ENCODE measurements at regions not wholly inside any gene's neighbourhood (a gene's known extent, or its start where the extent isn't known, plus 50 kb on each side); places are given as distances from the start of the nearest gene placed in this dataset.

GRCh38 chr18:28816155-28816554 lies 639.2 kb upstream of the CDH2 start:
- TF ChIP-seq, protein P1, sequence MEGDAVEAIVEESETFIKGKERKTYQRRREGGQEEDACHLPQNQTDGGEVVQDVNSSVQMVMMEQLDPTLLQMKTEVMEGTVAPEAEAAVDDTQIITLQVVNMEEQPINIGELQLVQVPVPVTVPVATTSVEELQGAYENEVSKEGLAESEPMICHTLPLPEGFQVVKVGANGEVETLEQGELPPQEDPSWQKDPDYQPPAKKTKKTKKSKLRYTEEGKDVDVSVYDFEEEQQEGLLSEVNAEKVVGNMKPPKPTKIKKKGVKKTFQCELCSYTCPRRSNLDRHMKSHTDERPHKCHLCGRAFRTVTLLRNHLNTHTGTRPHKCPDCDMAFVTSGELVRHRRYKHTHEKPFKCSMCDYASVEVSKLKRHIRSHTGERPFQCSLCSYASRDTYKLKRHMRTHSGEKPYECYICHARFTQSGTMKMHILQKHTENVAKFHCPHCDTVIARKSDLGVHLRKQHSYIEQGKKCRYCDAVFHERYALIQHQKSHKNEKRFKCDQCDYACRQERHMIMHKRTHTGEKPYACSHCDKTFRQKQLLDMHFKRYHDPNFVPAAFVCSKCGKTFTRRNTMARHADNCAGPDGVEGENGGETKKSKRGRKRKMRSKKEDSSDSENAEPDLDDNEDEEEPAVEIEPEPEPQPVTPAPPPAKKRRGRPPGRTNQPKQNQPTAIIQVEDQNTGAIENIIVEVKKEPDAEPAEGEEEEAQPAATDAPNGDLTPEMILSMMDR (IDR thresholded peaks at IDR 0.05), result no peak
- TF ChIP-seq ESRRA (IDR thresholded peaks at IDR 0.05; ENCODE audit: borderline replicate concordance, low read length) (no peak), POLR2A (IDR thresholded peaks at IDR 0.05; ENCODE audit: low read length) (no peak), EP300 (IDR thresholded peaks at IDR 0.05) (no peak), CHD2 (IDR thresholded peaks at IDR 0.05; ENCODE audit: low read length, partially characterized antibody) (no peak), CEBPB (IDR thresholded peaks at IDR 0.05) (no peak), HDAC2 (IDR thresholded peaks at IDR 0.05) (no peak), NFE2L2 (conservative IDR thresholded peaks at IDR 0.05; ENCODE audit: low read length) (no peak), RNF2 (IDR thresholded peaks at IDR 0.05; ENCODE audit: borderline replicate concordance, low read depth) (no peak), RAD21 (conservative IDR thresholded peaks at IDR 0.05 in 1 of 2, IDR thresholded peaks at IDR 0.05 in 1 of 2) (no peak)
